Uterus (tissue), 2 donors: ENCODE measurements at regions not wholly inside any gene's neighbourhood (a gene's known extent, or its start where the extent isn't known, plus 50 kb on each side); places are given as distances from the start of the nearest gene placed in this dataset.

Source experiments
- POLR2A ChIP-seq, 2 donors: fragments of 450-650 bp; IDR thresholded peaks; one replicate each; pipeline ENCODE4 v1.6.1; 2016; ENCODE audit warnings: antibody characterized with exemption in 2 of 2, mild to moderate bottlenecking in 1 of 2, moderate library complexity in 1 of 2
- TF ChIP-seq, protein P1 (sequence below), 4 experiments: fragments of 200-600 bp in 2 of 4; fragments of 450-650 bp in 2 of 4; sonication (generic) in 2 of 4; IDR thresholded peaks; one replicate each; pipeline ENCODE4 v1.5.1; 2016 to 2019; ENCODE audit warnings: antibody characterized with exemption in 4 of 4, mild to moderate bottlenecking in 2 of 4, moderate library complexity in 1 of 4

GRCh38 chr1:220976390-220976789, 97.1 kb downstream of the HLX start:
- TF ChIP-seq, protein P1, sequence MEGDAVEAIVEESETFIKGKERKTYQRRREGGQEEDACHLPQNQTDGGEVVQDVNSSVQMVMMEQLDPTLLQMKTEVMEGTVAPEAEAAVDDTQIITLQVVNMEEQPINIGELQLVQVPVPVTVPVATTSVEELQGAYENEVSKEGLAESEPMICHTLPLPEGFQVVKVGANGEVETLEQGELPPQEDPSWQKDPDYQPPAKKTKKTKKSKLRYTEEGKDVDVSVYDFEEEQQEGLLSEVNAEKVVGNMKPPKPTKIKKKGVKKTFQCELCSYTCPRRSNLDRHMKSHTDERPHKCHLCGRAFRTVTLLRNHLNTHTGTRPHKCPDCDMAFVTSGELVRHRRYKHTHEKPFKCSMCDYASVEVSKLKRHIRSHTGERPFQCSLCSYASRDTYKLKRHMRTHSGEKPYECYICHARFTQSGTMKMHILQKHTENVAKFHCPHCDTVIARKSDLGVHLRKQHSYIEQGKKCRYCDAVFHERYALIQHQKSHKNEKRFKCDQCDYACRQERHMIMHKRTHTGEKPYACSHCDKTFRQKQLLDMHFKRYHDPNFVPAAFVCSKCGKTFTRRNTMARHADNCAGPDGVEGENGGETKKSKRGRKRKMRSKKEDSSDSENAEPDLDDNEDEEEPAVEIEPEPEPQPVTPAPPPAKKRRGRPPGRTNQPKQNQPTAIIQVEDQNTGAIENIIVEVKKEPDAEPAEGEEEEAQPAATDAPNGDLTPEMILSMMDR (IDR thresholded peaks at IDR 0.05) = no peak
- no peak for TF ChIP-seq POLR2A (IDR thresholded peaks at IDR 0.05)
